ENCODE measurements at regions not wholly inside any gene's neighbourhood (a gene's known extent, or its start where the extent isn't known, plus 50 kb on each side); places are given as distances from the start of the nearest gene placed in this dataset.
"Not testable (repeated sequence)": the region's sequence is repeated elsewhere in the genome, so short reads cannot be mapped to it uniquely, and the experiment has no call there.

DNA sequence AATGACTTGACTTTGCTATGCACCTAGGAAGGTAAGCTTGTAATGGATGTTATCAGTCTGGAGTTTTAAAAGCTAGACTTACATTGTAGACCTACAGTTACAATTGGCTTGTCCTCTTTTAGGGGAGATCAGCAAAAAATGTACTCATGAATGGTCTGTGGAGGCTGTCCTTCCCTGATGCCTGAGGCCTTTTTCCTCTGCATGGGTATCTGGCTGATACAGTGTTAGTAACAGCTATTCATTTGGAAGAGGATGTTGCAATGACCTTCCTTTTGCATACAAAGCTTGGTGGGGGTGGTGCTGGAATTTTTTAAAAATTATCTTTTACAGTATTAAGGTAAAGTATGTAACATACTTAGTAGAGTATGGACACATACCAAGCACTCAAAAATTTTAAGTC is 525.5 kb downstream of the KIF2B start:
- POLR2A ChIA-PET (ENCODE audit: unreplicated experiment): no interaction called here
- Histone ChIP-seq H3K9me2 (replicated peaks; ENCODE audit: low read length) (no peaks in the 10 kb centered on the region), H3K27ac (ENCODE audit: low read length) (no peak overlapping the region), H3K36me3 (ENCODE audit: low read depth, low read length) (no peaks in the 10 kb centered on the region), H3K27me3 (ENCODE audit: low read length) (no peaks in the 10 kb centered on the region), H3K9me3 (ENCODE audit: low read length) (peaks cover 33% of the 10 kb centered on the region), H3K79me2 (ENCODE audit: low read length) (no peaks in the 10 kb centered on the region), H3K4me3 (ENCODE audit: low read length) (no peak overlapping the region), H4K20me1 (ENCODE audit: low read length) (no peaks in the 10 kb centered on the region), H3K9ac (ENCODE audit: low read length) (no peak overlapping the region), H3K4me1 (ENCODE audit: insufficient read depth, low read length) (no peaks in the 10 kb centered on the region), H2AFZ (ENCODE audit: low read length) (no peak overlapping the region), H3F3A (ENCODE audit: low read length, unreplicated experiment) (no peaks in the 10 kb centered on the region), H3K4me2 (ENCODE audit: low read length) (no peak overlapping the region)
- no peak for TF ChIP-seq EZH2 (IDR thresholded peaks at IDR 0.05; ENCODE audit: low read length, unreplicated experiment)
- no TSS peak for BruUV-seq (replicated peaks)
- CTCF ChIA-PET: no interaction called here
- ATAC-seq (no peak), DNase-seq (no peak)
- intact Hi-C loops (cut with micrococcal nuclease): no loop called here

DNA sequence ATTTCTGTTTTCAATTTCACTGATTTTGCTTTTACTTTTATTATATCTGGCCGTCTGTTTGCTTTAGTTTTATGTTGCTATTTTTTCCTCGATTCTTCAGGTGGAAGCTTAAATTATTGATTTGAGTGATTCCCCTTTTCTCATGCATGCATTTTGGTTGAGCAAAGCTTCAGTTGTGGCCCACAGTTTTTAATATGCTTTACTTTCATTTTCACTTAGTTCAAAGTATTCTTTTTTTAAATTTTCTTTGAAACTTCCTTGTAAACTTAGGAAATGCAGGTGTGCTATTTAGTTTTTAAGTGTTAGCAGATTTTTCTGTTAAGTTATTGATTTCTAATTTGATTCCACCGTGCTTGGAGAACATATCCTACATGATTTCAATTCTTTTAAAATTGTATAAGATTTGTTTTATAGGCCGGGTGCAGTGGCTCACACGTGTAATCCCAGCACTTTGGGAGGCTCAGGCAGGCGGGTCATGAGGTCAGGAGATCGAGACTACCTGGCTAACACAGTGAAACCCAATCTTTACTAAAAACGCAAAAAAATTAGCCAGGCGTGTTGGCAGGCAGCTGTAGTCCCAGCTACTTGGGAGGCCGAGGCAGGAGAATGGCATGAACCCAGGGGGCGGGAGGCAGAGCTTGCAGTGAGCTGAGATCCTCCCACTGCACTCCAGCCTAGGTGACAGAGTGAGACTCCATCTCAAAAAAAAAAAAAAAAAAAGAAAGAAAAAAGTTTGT is 531.2 kb downstream of the KIF2B start:
- ATAC-seq (no peak), DNase-seq (no peak)
- TF ChIP-seq EZH2 (IDR thresholded peaks at IDR 0.05; ENCODE audit: low read length, unreplicated experiment) (no peak), EZH2phosphoT487 (IDR thresholded peaks at IDR 0.05; ENCODE audit: borderline replicate concordance, low read length) (no peak)
- TF ChIP-seq, protein P1, sequence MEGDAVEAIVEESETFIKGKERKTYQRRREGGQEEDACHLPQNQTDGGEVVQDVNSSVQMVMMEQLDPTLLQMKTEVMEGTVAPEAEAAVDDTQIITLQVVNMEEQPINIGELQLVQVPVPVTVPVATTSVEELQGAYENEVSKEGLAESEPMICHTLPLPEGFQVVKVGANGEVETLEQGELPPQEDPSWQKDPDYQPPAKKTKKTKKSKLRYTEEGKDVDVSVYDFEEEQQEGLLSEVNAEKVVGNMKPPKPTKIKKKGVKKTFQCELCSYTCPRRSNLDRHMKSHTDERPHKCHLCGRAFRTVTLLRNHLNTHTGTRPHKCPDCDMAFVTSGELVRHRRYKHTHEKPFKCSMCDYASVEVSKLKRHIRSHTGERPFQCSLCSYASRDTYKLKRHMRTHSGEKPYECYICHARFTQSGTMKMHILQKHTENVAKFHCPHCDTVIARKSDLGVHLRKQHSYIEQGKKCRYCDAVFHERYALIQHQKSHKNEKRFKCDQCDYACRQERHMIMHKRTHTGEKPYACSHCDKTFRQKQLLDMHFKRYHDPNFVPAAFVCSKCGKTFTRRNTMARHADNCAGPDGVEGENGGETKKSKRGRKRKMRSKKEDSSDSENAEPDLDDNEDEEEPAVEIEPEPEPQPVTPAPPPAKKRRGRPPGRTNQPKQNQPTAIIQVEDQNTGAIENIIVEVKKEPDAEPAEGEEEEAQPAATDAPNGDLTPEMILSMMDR (conservative IDR thresholded peaks at IDR 0.05; ENCODE audit: low read depth, low read length): no peak
- intact Hi-C loops (cut with micrococcal nuclease): no loop called here
- H3K9me3 ChIP-seq (ENCODE audit: low read length): peaks cover 34% of the 10 kb centered on the region
- no peaks in the 10 kb centered on the region for H3F3A ChIP-seq (ENCODE audit: low read length, unreplicated experiment)
- no peak overlapping the region for H3K27ac ChIP-seq (ENCODE audit: low read length)
- H3K4me1 ChIP-seq (ENCODE audit: insufficient read depth, low read length): no peaks in the 10 kb centered on the region
- peak overlapping the region; percentile 17 for H3K4me2 ChIP-seq (ENCODE audit: low read length)
- H3K9ac ChIP-seq (ENCODE audit: low read length): no peak overlapping the region
- BruUV-seq (replicated peaks): no TSS peak
- H3K36me3 ChIP-seq (ENCODE audit: low read depth, low read length): no peaks in the 10 kb centered on the region
- POLR2A ChIA-PET (ENCODE audit: unreplicated experiment): no interaction called here
- peak overlapping the region; percentile 40; the same call in 1 of the 2 replicates for H3K4me3 ChIP-seq (ENCODE audit: low read length)
- peak overlapping the region; percentile 50 for H2AFZ ChIP-seq (ENCODE audit: low read length)
- CTCF ChIA-PET: no interaction called here
- no peaks in the 10 kb centered on the region for H3K79me2 ChIP-seq (ENCODE audit: low read length)
- no peaks in the 10 kb centered on the region for H3K9me2 ChIP-seq (replicated peaks; ENCODE audit: low read length)
- no peaks in the 10 kb centered on the region for H3K27me3 ChIP-seq (ENCODE audit: low read length)
- H4K20me1 ChIP-seq (ENCODE audit: low read length): no peaks in the 10 kb centered on the region

DNA sequence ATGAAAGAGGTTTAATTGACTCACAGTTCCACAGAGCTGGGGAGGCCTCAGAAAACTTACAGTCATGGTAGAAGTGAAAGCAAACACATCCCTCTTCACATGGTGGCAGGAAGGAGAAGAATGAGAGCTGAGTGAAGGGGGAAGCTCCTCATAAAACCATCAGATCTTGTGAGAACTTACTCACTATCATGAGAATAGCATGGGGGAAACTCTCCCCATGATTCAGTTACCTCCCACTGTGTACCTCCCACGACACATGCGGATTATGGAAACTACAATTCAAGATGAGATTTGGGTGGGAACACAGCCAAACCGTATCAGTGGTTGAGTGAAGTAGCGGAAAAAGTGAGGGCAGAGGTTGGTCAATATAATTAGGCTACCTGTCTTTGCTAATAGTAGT is 538.3 kb downstream of the KIF2B start:
- H3K27me3 ChIP-seq (ENCODE audit: low read length); H2AFZ ChIP-seq (ENCODE audit: low read length); intact Hi-C loops (cut with micrococcal nuclease); CTCF ChIA-PET; H3K4me3 ChIP-seq (ENCODE audit: low read length); BruUV-seq (replicated peaks); ATAC-seq; H3K79me2 ChIP-seq (ENCODE audit: low read length); H3F3A ChIP-seq (ENCODE audit: low read length, unreplicated experiment); H3K4me2 ChIP-seq (ENCODE audit: low read length); H3K36me3 ChIP-seq (ENCODE audit: low read depth, low read length); H3K9ac ChIP-seq (ENCODE audit: low read length); H3K27ac ChIP-seq (ENCODE audit: low read length); POLR2A ChIA-PET (ENCODE audit: unreplicated experiment); H4K20me1 ChIP-seq (ENCODE audit: low read length); H3K9me2 ChIP-seq (replicated peaks; ENCODE audit: low read length); H3K4me1 ChIP-seq (ENCODE audit: insufficient read depth, low read length); DNase-seq: not testable (repeated sequence)
- peaks cover 34% of the 10 kb centered on the region; the same call in 1 of the 2 replicates for H3K9me3 ChIP-seq (ENCODE audit: low read length)

DNA sequence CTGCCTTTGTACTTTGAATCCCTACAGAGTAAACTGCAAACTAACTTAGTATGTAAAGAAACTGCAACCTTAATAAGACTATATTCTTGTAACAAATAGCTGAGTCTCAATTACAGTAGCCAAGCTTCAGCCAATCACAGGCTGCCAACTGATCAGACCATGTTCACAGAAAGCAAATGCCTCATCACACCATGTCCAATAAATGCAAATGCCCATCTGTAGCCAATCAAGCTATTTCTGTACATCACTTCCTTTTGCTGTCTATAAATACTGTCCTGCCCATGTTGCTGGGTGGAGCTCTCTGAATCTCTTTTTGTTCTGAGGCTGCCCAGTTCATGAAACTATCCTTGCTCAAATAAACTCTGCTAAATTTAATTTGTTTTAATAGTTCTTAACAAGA is 531.7 kb upstream of the TOM1L1 start:
- no peak overlapping the region for H3K4me2 ChIP-seq (ENCODE audit: low read length)
- ATAC-seq (no peak), DNase-seq (no peak)
- no peaks in the 10 kb centered on the region for H3K79me2 ChIP-seq (ENCODE audit: low read length)
- no peaks in the 10 kb centered on the region for H3F3A ChIP-seq (ENCODE audit: low read length, unreplicated experiment)
- H3K9me2 ChIP-seq (replicated peaks; ENCODE audit: low read length): no peaks in the 10 kb centered on the region
- ChIA-PET CTCF (no interaction called here), POLR2A (ENCODE audit: unreplicated experiment) (no interaction called here)
- no peaks in the 10 kb centered on the region for H4K20me1 ChIP-seq (ENCODE audit: low read length)
- TF ChIP-seq EZH2phosphoT487 (IDR thresholded peaks at IDR 0.05; ENCODE audit: borderline replicate concordance, low read length) (no peak), EZH2 (IDR thresholded peaks at IDR 0.05; ENCODE audit: low read length, unreplicated experiment) (no peak)
- TF ChIP-seq, protein P1 (conservative IDR thresholded peaks at IDR 0.05; ENCODE audit: low read depth, low read length): no peak
- H2AFZ ChIP-seq (ENCODE audit: low read length): no peak overlapping the region
- intact Hi-C loops (cut with micrococcal nuclease): no loop called here
- H3K4me3 ChIP-seq (ENCODE audit: low read length): no peak overlapping the region
- H3K36me3 ChIP-seq (ENCODE audit: low read depth, low read length): no peaks in the 10 kb centered on the region
- peaks cover 39% of the 10 kb centered on the region for H3K9me3 ChIP-seq (ENCODE audit: low read length)
- no peak overlapping the region for H3K27ac ChIP-seq (ENCODE audit: low read length)
- BruUV-seq (replicated peaks): no TSS peak
- H3K9ac ChIP-seq (ENCODE audit: low read length): no peak overlapping the region
- H3K27me3 ChIP-seq (ENCODE audit: low read length): no peaks in the 10 kb centered on the region
- H3K4me1 ChIP-seq (ENCODE audit: insufficient read depth, low read length): no peaks in the 10 kb centered on the region
